HEK293 (cell line): ENCODE measurements at regions not wholly inside any gene's neighbourhood (a gene's known extent, or its start where the extent isn't known, plus 50 kb on each side); places are given as distances from the start of the nearest gene placed in this dataset.

ENCODE experiments used
- RBAK ChIP-seq: fragments of 450-650 bp; formaldehyde crosslinking; IDR thresholded peaks from 2 replicates; pipeline ENCODE4 v1.5.1; 2016; ENCODE audit warnings: missing biosample characterization, missing genetic modification characterization
- REST ChIP-seq: fragments of 450-650 bp; formaldehyde crosslinking; IDR thresholded peaks from 2 replicates; pipeline ENCODE4 v1.5.1; 2016; ENCODE audit warnings: missing biosample characterization, missing genetic modification characterization
- ZNF350 ChIP-seq: fragments of 450-650 bp; formaldehyde crosslinking; IDR thresholded peaks from 2 replicates; pipeline ENCODE4 v1.5.0; 2017; ENCODE audit warnings: missing biosample characterization, mild to moderate bottlenecking, missing genetic modification characterization
- ZNF610 ChIP-seq: fragments of 450-650 bp; formaldehyde crosslinking; IDR thresholded peaks from 2 replicates; pipeline ENCODE4 v1.5.1; 2016; ENCODE audit warnings: missing biosample characterization, missing genetic modification characterization, borderline replicate concordance
- ZNF747 ChIP-seq: fragments of 450-650 bp; formaldehyde crosslinking; IDR thresholded peaks from 2 replicates; pipeline ENCODE4 v1.5.1; 2016; ENCODE audit warnings: missing biosample characterization, missing genetic modification characterization
- ZNF76 ChIP-seq: fragments of 450-650 bp; formaldehyde crosslinking; IDR thresholded peaks from 2 replicates; pipeline ENCODE4; 2016; ENCODE audit warnings: low read depth, missing biosample characterization, missing genetic modification characterization, borderline replicate concordance

DNA sequence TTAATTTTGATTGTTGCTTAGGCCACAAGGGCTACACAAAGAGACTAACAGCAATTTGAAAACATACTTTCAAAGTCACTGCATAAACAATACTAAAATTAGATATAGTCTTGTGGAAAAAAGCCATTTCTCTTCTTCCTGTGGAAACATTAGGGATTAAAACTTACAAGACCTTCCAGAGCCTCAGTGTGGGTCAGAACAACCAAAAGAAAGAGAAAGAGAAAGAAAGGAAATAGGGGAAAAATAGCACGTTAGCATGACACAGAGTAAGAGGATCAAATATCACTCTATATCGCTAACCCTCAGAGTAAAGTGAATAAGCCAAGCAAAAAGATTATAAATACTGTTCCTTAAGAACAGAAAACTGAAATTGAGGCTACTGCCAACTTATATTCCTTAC lies 127.8 kb upstream of the DIAPH2 start:
- TF ChIP-seq ZNF610 (tag by site-specific recombination) = no peak
- no peak for TF ChIP-seq REST (tag by site-specific recombination)
- no peak for TF ChIP-seq ZNF350 (tag by site-specific recombination)
- no peak for TF ChIP-seq RBAK (tag by site-specific recombination)
- no peak for TF ChIP-seq ZNF747
- no peak for TF ChIP-seq ZNF76 (tag by site-specific recombination)
